ENCODE measurements at regions not wholly inside any gene's neighbourhood (a gene's known extent, or its start where the extent isn't known, plus 50 kb on each side); places are given as distances from the start of the nearest gene placed in this dataset.

DNA sequence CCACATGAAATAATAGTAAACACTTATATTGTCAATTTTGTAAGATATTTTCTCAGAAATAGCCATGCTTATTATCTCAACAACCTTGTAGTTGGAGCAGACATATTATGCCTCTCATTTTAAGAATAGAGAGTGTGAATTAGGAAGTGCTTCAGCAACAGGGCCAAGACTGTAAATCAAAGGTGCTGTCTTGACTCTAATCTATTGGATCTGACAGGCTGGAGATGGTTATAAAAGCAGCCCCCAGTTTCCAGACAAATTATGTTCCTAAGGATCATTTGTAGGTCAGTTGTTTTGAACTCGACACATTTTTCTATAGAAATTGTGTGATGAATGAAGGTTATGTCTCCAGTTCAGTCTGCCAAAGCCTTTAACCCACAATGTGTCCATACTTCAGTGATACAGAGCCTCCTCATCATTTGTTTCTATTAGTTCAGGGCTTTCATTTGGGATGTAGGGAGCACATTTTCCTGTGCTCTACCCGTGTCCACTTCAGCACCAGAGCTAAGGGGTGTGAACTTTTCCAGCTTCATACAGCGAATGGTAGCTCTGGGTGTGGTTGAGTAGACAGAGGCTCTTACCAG lies 284.8 kb upstream of the FBXO33 start:
- H3K27me3 Mint-ChIP-seq, result peaks cover 5% of the 10 kb centered on the region
- H3K4me3 Mint-ChIP-seq, result no peak overlapping the region
- H3K4me1 Mint-ChIP-seq (ENCODE audit: unreplicated experiment), result no peaks in the 10 kb centered on the region
- H3K27ac Mint-ChIP-seq, result no peak overlapping the region
- H3K9me3 Mint-ChIP-seq, result no peaks in the 10 kb centered on the region
- DNase-seq (ENCODE audit: extremely low spot score, unreplicated experiment), result no peak
- TF ChIP-seq, protein P1, sequence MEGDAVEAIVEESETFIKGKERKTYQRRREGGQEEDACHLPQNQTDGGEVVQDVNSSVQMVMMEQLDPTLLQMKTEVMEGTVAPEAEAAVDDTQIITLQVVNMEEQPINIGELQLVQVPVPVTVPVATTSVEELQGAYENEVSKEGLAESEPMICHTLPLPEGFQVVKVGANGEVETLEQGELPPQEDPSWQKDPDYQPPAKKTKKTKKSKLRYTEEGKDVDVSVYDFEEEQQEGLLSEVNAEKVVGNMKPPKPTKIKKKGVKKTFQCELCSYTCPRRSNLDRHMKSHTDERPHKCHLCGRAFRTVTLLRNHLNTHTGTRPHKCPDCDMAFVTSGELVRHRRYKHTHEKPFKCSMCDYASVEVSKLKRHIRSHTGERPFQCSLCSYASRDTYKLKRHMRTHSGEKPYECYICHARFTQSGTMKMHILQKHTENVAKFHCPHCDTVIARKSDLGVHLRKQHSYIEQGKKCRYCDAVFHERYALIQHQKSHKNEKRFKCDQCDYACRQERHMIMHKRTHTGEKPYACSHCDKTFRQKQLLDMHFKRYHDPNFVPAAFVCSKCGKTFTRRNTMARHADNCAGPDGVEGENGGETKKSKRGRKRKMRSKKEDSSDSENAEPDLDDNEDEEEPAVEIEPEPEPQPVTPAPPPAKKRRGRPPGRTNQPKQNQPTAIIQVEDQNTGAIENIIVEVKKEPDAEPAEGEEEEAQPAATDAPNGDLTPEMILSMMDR (conservative IDR thresholded peaks at IDR 0.05), result no peak
- no peaks in the 10 kb centered on the region for H3K36me3 Mint-ChIP-seq

DNA sequence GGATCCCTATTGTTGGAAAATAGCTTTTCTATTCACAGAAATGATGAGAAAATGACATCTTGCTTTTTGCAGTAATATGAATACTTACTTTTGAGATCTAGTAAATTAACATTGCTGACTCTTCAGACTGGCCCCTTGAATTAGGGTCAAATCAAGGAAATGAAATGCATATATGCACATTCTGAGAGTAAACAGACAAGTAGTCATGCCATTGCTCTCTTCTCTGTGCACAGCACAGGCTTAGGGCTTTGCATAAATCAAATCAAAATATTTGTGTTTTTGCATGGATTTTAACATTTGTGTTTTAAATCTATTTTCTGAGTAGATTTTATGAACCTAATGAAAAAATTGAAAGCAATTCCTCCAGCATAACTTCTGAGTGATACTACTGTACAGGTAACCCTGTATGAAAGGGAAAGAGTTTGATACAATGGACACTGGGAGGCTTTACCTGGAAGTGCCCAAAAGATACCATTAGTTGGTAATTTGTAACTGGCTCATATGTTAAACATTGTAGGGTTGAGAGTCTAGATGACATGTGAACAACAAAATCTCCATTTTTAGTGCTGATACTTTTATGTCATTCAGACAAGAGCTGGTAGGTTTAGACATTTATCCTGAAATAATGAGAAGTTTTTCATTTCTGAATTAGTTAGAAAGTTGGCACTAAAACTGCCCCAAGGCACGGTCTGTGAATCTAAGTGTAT lies 280.2 kb upstream of the FBXO33 start:
- no peaks in the 10 kb centered on the region for H3K36me3 Mint-ChIP-seq
- TF ChIP-seq, protein P1 (conservative IDR thresholded peaks at IDR 0.05), result no peak
- peaks cover 5% of the 10 kb centered on the region for H3K9me3 Mint-ChIP-seq
- no peak overlapping the region for H3K27ac Mint-ChIP-seq
- H3K4me3 Mint-ChIP-seq, result no peak overlapping the region
- DNase-seq (ENCODE audit: extremely low spot score, unreplicated experiment), result no peak
- peaks cover 5% of the 10 kb centered on the region for H3K27me3 Mint-ChIP-seq
- H3K4me1 Mint-ChIP-seq (ENCODE audit: unreplicated experiment), result no peaks in the 10 kb centered on the region

DNA sequence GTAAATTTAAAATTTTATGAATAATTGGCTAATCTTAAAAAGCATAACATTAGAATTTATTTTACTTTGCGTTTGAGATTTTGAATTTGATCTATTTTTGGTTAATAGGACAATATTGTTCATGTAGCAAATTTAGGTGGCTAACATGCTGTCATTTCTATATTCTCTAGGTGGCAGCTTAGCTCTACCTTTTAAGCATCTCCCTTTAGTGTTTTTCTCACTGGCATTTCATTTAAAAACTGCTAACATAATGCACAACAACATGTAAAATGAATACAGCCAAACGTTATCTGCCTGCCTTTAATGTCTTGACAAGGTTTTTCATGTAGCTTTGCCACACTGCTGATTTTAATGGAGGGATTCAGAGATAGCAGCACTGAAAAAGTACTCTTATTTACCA lies 272.4 kb upstream of the FBXO33 start:
- no peaks in the 10 kb centered on the region for H3K27me3 Mint-ChIP-seq
- no peak overlapping the region for H3K27ac Mint-ChIP-seq
- no peaks in the 10 kb centered on the region for H3K36me3 Mint-ChIP-seq
- H3K4me1 Mint-ChIP-seq (ENCODE audit: unreplicated experiment), result no peaks in the 10 kb centered on the region
- H3K4me3 Mint-ChIP-seq, result no peak overlapping the region
- DNase-seq (ENCODE audit: extremely low spot score, unreplicated experiment), result no peak
- H3K9me3 Mint-ChIP-seq, result peaks cover 5% of the 10 kb centered on the region
- TF ChIP-seq, protein P1 (conservative IDR thresholded peaks at IDR 0.05), result no peak

DNA sequence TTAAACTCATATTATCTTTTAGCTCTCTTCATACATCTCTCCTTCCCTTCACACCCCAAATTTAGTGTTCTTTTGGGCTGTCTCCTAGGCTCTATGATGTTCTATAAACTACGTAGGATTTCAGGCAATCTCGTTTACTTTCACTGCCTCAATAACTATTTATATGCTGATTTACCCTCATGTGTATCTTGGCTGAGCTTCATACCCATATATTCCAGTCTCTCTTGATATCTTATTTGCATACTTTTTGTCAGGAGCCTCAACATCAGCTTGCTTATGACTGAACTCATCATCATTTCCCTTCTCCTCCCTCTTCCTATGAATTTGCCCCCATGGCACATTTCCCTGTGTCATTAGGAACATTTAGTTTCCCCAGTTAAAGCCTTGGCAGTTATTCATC lies 262.1 kb upstream of the FBXO33 start:
- TF ChIP-seq, protein P1 (conservative IDR thresholded peaks at IDR 0.05), result no peak
- no peaks in the 10 kb centered on the region for H3K27me3 Mint-ChIP-seq
- H3K4me3 Mint-ChIP-seq, result no peak overlapping the region
- peaks cover 5% of the 10 kb centered on the region for H3K9me3 Mint-ChIP-seq
- H3K4me1 Mint-ChIP-seq (ENCODE audit: unreplicated experiment), result no peaks in the 10 kb centered on the region
- H3K27ac Mint-ChIP-seq, result no peak overlapping the region
- DNase-seq (ENCODE audit: extremely low spot score, unreplicated experiment), result no peak
- no peaks in the 10 kb centered on the region for H3K36me3 Mint-ChIP-seq

DNA sequence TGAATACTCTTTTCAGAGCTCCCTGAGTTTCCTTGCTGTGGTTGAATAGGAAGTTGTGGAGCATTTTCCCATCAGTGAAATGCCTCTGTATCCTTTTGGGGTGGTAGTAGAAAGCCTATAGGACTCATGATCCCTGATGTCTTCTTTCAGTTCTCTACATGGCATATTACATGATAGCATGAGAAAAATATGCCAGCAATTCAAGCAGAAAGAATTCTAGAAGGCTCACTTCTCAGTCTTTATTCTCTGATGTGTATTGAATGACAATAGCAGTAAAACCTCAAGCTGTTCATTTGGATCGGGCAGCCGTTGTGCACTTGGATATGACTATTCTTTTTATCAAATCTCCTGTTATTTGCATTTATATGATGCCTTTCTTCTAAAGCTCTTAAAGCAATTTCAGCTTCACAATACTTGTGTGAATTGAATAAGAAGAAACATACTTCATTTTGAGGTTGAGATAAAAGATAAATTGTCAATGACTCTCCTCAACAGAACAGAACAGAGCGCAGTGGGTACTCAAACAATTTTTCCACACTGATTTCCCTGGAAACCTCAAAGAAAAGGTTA lies 251.5 kb upstream of the FBXO33 start:
- Mint-ChIP-seq H3K9me3 (no peaks in the 10 kb centered on the region), H3K36me3 (no peaks in the 10 kb centered on the region), H3K27ac (no peak overlapping the region), H3K4me3 (no peak overlapping the region), H3K27me3 (peaks cover 12% of the 10 kb centered on the region), H3K4me1 (ENCODE audit: unreplicated experiment) (peaks cover 31% of the 10 kb centered on the region)
- DNase-seq (ENCODE audit: extremely low spot score, unreplicated experiment), result no peak
- TF ChIP-seq, protein P1 (conservative IDR thresholded peaks at IDR 0.05), result no peak

Data from type B pancreatic cell (in vitro differentiated cells).